Neural cell (in vitro differentiated cells): ENCODE measurements at regions not wholly inside any gene's neighbourhood (a gene's known extent, or its start where the extent isn't known, plus 50 kb on each side); places are given as distances from the start of the nearest gene placed in this dataset.

Source experiments
- H2AFZ ChIP-seq: fragments of 200-600, 300-800 bp; sonication (generic), shearing (Covaris generic); 2 replicates; pipeline ENCODE4 v1.6.0; 2014; ENCODE audit warnings: low read depth, mild to moderate bottlenecking, antibody characterized with exemption, low read length, moderate library complexity
- H3F3A ChIP-seq: fragments of 200-600 bp; shearing (Covaris generic); 2 replicates; pipeline ENCODE4 v1.6.1; 2016; ENCODE audit warnings: mild to moderate bottlenecking, moderate library complexity, mixed read lengths, antibody characterized with exemption, low read length; ENCODE audit not compliant: insufficient read depth, poor library complexity, severe bottlenecking
- H3K27ac ChIP-seq: fragments of 200-600, 300-800 bp; sonication (generic), shearing (Covaris generic); 2 replicates; pipeline ENCODE4 v1.5.1; 2014; ENCODE audit warnings: mild to moderate bottlenecking, low read length, moderate library complexity
- H3K27me3 ChIP-seq: fragments of 300-800, 200-600 bp; sonication (generic), shearing (Covaris generic); 2 replicates; pipeline ENCODE4 v1.6.0; 2014; ENCODE audit warnings: mild to moderate bottlenecking, low read depth, low read length, moderate library complexity; ENCODE audit not compliant: insufficient read depth
- H3K36me3 ChIP-seq: fragments of 300-800, 200-600 bp; sonication (generic), shearing (Covaris generic); 2 replicates; pipeline ENCODE4 v1.5.1; 2014; ENCODE audit warnings: mild to moderate bottlenecking, antibody characterized with exemption, low read length, moderate library complexity; ENCODE audit not compliant: insufficient read depth
- H3K4me2 ChIP-seq: fragments of 300-800, 200-600 bp; sonication (generic), shearing (Covaris generic); 2 replicates; pipeline ENCODE4 v1.6.0; 2014; ENCODE audit warnings: mild to moderate bottlenecking, low read length
- H3K4me3 ChIP-seq: fragments of 300-800, 200-600 bp; sonication (generic), shearing (Covaris generic); 2 replicates; pipeline ENCODE4 v1.5.1; 2014; ENCODE audit warnings: mild to moderate bottlenecking, low read length, moderate library complexity
- H3K79me2 ChIP-seq: fragments of 200-600 bp; shearing (Covaris generic); replicated peaks from 2 replicates; pipeline ENCODE4 v1.6.0; 2014; ENCODE audit warnings: mild to moderate bottlenecking, low read length, moderate library complexity; ENCODE audit not compliant: insufficient read depth
- H3K9ac ChIP-seq: fragments of 300-800, 200-600 bp; sonication (generic), shearing (Covaris generic); 2 replicates; pipeline ENCODE4 v1.6.1; 2016; ENCODE audit warnings: mild to moderate bottlenecking, low read length, mixed read lengths
- H3K9me2 ChIP-seq: fragments of 200-600 bp; shearing (Covaris generic); 2 replicates; pipeline ENCODE4 v1.6.1; 2016; ENCODE audit warnings: mild to moderate bottlenecking, low read length, mixed read lengths; ENCODE audit not compliant: insufficient read depth
- H3K9me3 ChIP-seq: fragments of 200-600, 300-800 bp; sonication (generic), shearing (Covaris generic); 2 replicates; pipeline ENCODE4 v1.6.1; 2016; ENCODE audit warnings: mild to moderate bottlenecking, mixed run types, low read length, moderate library complexity, mixed read lengths
- H4K20me1 ChIP-seq: fragments of 200-600 bp; shearing (Covaris generic); 2 replicates; pipeline ENCODE4 v1.6.1; 2016; ENCODE audit warnings: mild to moderate bottlenecking, mixed run types; ENCODE audit not compliant: insufficient read depth
- CTCF ChIP-seq: fragments of 450-650 bp; IDR thresholded peaks from 2 replicates; pipeline ENCODE4 v1.5.1; 2014; ENCODE audit warnings: antibody characterized with exemption, mild to moderate bottlenecking, moderate library complexity; ENCODE audit not compliant: poor library complexity, severe bottlenecking
- EP300 ChIP-seq: fragments of 450-650 bp; conservative IDR thresholded peaks from 2 replicates; pipeline ENCODE4 v1.6.1; 2014; ENCODE audit warnings: antibody characterized with exemption, mild to moderate bottlenecking, moderate library complexity; ENCODE audit not compliant: poor library complexity, severe bottlenecking
- EZH2 ChIP-seq: fragments of 200-600, 300-800 bp; shearing (Covaris generic), sonication (generic); IDR thresholded peaks from 2 replicates; pipeline ENCODE4 v1.6.1; 2014; ENCODE audit warnings: antibody characterized with exemption, low read length, borderline replicate concordance, mild to moderate bottlenecking; ENCODE audit not compliant: insufficient read depth, poor library complexity, severe bottlenecking
- MXI1 ChIP-seq: fragments of 450-650 bp; conservative IDR thresholded peaks from 2 replicates; pipeline ENCODE4 v1.6.1; 2014; ENCODE audit warnings: antibody characterized with exemption, mild to moderate bottlenecking; ENCODE audit not compliant: poor library complexity, severe bottlenecking
- POLR2AphosphoS5 ChIP-seq: IDR thresholded peaks from 2 replicates; pipeline ENCODE4 v1.6.1; 2012
- RAD21 ChIP-seq: fragments of 450-650 bp; conservative IDR thresholded peaks from 2 replicates; pipeline ENCODE4 v1.6.1; 2014; ENCODE audit warnings: antibody characterized with exemption, mild to moderate bottlenecking, moderate library complexity
- SMC3 ChIP-seq: fragments of 450-650 bp; conservative IDR thresholded peaks from 2 replicates; pipeline ENCODE4 v1.6.1; 2014; ENCODE audit warnings: antibody characterized with exemption, mild to moderate bottlenecking, moderate library complexity; ENCODE audit not compliant: poor library complexity
- TAF1 ChIP-seq: IDR thresholded peaks from 2 replicates; pipeline ENCODE4 v1.6.1; 2012; ENCODE audit warnings: low read depth
- TF ChIP-seq, protein P1 (sequence below): IDR thresholded peaks from 2 replicates; pipeline ENCODE4 v1.6.1; 2012; ENCODE audit warnings: borderline replicate concordance

DNA sequence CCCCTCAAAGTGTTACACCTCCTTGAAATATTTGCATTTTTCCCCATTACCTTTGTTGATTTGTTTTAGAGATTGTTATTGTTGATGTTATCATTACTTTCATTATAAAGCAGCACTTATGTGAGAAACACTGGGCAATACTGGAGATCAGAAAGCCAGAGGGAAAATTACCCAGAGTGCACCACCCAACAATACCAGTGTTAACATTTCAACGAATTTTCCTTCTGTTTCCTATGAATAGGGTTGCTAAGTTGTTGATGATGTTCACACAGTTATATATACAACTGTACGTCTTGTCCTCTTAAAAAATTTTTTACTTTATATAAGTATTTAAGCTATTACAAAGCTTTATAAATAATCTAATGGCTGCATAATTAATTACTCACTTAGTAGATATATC, 173.6 kb upstream of the UMPS start:
- H3K27ac ChIP-seq: no peak overlapping the region

GRCh38 chr3:124557433-124558232, 172.6 kb upstream of the UMPS start:
- Histone ChIP-seq H4K20me1 (no peaks in the 10 kb centered on the region), H3K9me2 (no peaks in the 10 kb centered on the region), H3K9me3 (no peaks in the 10 kb centered on the region), H3K36me3 (no peaks in the 10 kb centered on the region), H3K4me2 (no peak overlapping the region), H3K27ac (no peak overlapping the region), H3K9ac (no peak overlapping the region), H3K4me3 (no peak overlapping the region), H3K27me3 (no peaks in the 10 kb centered on the region), H3K79me2 (no peaks in the 10 kb centered on the region), H3F3A (no peaks in the 10 kb centered on the region), H2AFZ (no peak overlapping the region)
- TF ChIP-seq CTCF (no peak), POLR2AphosphoS5 (no peak), SMC3 (no peak)

More for the DNA sequence above, 173.6 kb upstream of the UMPS start:
- Histone ChIP-seq H3K9me3 (no peaks in the 10 kb centered on the region), H3K36me3 (no peaks in the 10 kb centered on the region), H3K4me3 (no peak overlapping the region), H3F3A (no peaks in the 10 kb centered on the region), H3K4me2 (no peak overlapping the region), H4K20me1 (no peaks in the 10 kb centered on the region), H3K9ac (no peak overlapping the region), H2AFZ (no peak overlapping the region), H3K79me2 (no peaks in the 10 kb centered on the region), H3K27me3 (no peaks in the 10 kb centered on the region), H3K9me2 (no peaks in the 10 kb centered on the region)
- TF ChIP-seq EZH2 (no peak), TAF1 (no peak), MXI1 (no peak), SMC3 (no peak), POLR2AphosphoS5 (no peak), RAD21 (no peak), EP300 (no peak), CTCF (no peak)
- TF ChIP-seq, protein P1, sequence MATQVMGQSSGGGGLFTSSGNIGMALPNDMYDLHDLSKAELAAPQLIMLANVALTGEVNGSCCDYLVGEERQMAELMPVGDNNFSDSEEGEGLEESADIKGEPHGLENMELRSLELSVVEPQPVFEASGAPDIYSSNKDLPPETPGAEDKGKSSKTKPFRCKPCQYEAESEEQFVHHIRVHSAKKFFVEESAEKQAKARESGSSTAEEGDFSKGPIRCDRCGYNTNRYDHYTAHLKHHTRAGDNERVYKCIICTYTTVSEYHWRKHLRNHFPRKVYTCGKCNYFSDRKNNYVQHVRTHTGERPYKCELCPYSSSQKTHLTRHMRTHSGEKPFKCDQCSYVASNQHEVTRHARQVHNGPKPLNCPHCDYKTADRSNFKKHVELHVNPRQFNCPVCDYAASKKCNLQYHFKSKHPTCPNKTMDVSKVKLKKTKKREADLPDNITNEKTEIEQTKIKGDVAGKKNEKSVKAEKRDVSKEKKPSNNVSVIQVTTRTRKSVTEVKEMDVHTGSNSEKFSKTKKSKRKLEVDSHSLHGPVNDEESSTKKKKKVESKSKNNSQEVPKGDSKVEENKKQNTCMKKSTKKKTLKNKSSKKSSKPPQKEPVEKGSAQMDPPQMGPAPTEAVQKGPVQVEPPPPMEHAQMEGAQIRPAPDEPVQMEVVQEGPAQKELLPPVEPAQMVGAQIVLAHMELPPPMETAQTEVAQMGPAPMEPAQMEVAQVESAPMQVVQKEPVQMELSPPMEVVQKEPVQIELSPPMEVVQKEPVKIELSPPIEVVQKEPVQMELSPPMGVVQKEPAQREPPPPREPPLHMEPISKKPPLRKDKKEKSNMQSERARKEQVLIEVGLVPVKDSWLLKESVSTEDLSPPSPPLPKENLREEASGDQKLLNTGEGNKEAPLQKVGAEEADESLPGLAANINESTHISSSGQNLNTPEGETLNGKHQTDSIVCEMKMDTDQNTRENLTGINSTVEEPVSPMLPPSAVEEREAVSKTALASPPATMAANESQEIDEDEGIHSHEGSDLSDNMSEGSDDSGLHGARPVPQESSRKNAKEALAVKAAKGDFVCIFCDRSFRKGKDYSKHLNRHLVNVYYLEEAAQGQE: no peak
